HFFc6 (cell line): ENCODE measurements at regions not wholly inside any gene's neighbourhood (a gene's known extent, or its start where the extent isn't known, plus 50 kb on each side); places are given as distances from the start of the nearest gene placed in this dataset.
"Not testable (repeated sequence)": the region's sequence is repeated elsewhere in the genome, so short reads cannot be mapped to it uniquely, and the experiment has no call there.

Experiments used
- DNase-seq: peaks from one replicate; pipeline ENCODE4 v3.0.0-alpha.2; 2018
- H3K27ac Mint-ChIP-seq: 2 replicates; pipeline ENCODE4 v1.8.0; 2020; ENCODE audit warnings: mild to moderate bottlenecking, mixed read lengths
- H3K27me3 Mint-ChIP-seq: 2 replicates; pipeline ENCODE4 v1.8.0; 2021; ENCODE audit warnings: mild to moderate bottlenecking, moderate library complexity, mixed read lengths; ENCODE audit not compliant: insufficient read depth
- H3K36me3 Mint-ChIP-seq: 2 replicates; pipeline ENCODE4 v1.8.0; 2021; ENCODE audit warnings: low read depth, mixed read lengths
- H3K4me1 Mint-ChIP-seq: 2 replicates; pipeline ENCODE4 v1.8.0; 2020; ENCODE audit warnings: low read depth, mixed read lengths
- H3K4me3 Mint-ChIP-seq: 2 replicates; pipeline ENCODE4 v1.8.0; 2020; ENCODE audit warnings: mild to moderate bottlenecking, moderate library complexity, mixed read lengths
- H3K9me3 Mint-ChIP-seq: 2 replicates; pipeline ENCODE4 v1.8.0; 2020; ENCODE audit warnings: mild to moderate bottlenecking, mixed read lengths
- CTCF ChIP-seq: fragments of 200-600 bp; sonication (generic); IDR thresholded peaks from 2 replicates; pipeline ENCODE4 v1.5.0; 2021; ENCODE audit warnings: antibody characterized with exemption, mild to moderate bottlenecking

- TF ChIP-seq CTCF, result no peak
- DNase-seq, result no peak
- H3K4me1 Mint-ChIP-seq, result no peaks in the 10 kb centered on the region
- no peak overlapping the region for H3K27ac Mint-ChIP-seq
- no peaks in the 10 kb centered on the region; the same call in none of the 2 replicates for H3K27me3 Mint-ChIP-seq
- peaks cover 6% of the 10 kb centered on the region for H3K36me3 Mint-ChIP-seq
- H3K9me3 Mint-ChIP-seq, result peaks cover 40% of the 10 kb centered on the region
- H3K4me3 Mint-ChIP-seq, result no peak overlapping the region
Observed at GRCh38 chr19:28542394-28543243, 670.3 kb downstream of the UQCRFS1 start.

- H3K9me3 Mint-ChIP-seq, result peaks cover 44% of the 10 kb centered on the region
- H3K27me3 Mint-ChIP-seq, result no peaks in the 10 kb centered on the region; the same call in none of the 2 replicates
- H3K4me1 Mint-ChIP-seq, result no peaks in the 10 kb centered on the region
- TF ChIP-seq CTCF, result no peak
- H3K36me3 Mint-ChIP-seq, result peaks cover 4% of the 10 kb centered on the region
- H3K4me3 Mint-ChIP-seq, result no peak overlapping the region
- DNase-seq, result no peak
- no peak overlapping the region for H3K27ac Mint-ChIP-seq
Observed at GRCh38 chr19:28541602-28542393, 671.2 kb downstream of the UQCRFS1 start.

GRCh38 chr19:28541029-28541428 is 671.9 kb downstream of the UQCRFS1 start:
- Mint-ChIP-seq H3K9me3 (peaks cover 37% of the 10 kb centered on the region), H3K4me1 (no peaks in the 10 kb centered on the region), H3K27me3 (no peaks in the 10 kb centered on the region; the same call in 1 of the 2 replicates), H3K4me3 (no peak overlapping the region), H3K27ac (no peak overlapping the region), H3K36me3 (no peaks in the 10 kb centered on the region)
- no peak for DNase-seq
- TF ChIP-seq CTCF, result no peak

GRCh38 chr19:28540385-28540784 is 672.6 kb downstream of the UQCRFS1 start:
- H3K4me3 Mint-ChIP-seq, H3K27me3 Mint-ChIP-seq, H3K4me1 Mint-ChIP-seq, DNase-seq, H3K27ac Mint-ChIP-seq, H3K36me3 Mint-ChIP-seq: not testable (repeated sequence)
- H3K9me3 Mint-ChIP-seq, result peaks cover 31% of the 10 kb centered on the region

GRCh38 chr19:28539759-28540158 is 673.2 kb downstream of the UQCRFS1 start:
- no peaks in the 10 kb centered on the region for H3K36me3 Mint-ChIP-seq
- TF ChIP-seq CTCF, result no peak
- peaks cover 26% of the 10 kb centered on the region for H3K9me3 Mint-ChIP-seq
- no peak for DNase-seq
- H3K27ac Mint-ChIP-seq, result no peak overlapping the region
- no peaks in the 10 kb centered on the region for H3K27me3 Mint-ChIP-seq
- H3K4me1 Mint-ChIP-seq, result no peaks in the 10 kb centered on the region
- H3K4me3 Mint-ChIP-seq, result no peak overlapping the region

- not testable (repeated sequence) for H3K4me3 Mint-ChIP-seq, DNase-seq, H3K27me3 Mint-ChIP-seq, H3K27ac Mint-ChIP-seq, H3K4me1 Mint-ChIP-seq, H3K36me3 Mint-ChIP-seq
- peaks cover 33% of the 10 kb centered on the region for H3K9me3 Mint-ChIP-seq
Observed at GRCh38 chr19:28538579-28538978, 674.4 kb downstream of the UQCRFS1 start.
